IMR-90 (cell line): ENCODE measurements at regions not wholly inside any gene's neighbourhood (a gene's known extent, or its start where the extent isn't known, plus 50 kb on each side); places are given as distances from the start of the nearest gene placed in this dataset.

Experiments
- ATAC-seq: fragments of 200-7000 bp; cut with Tn5 transposase; 2 replicates; pipeline ENCODE4 v1.9.1; 2020; ENCODE audit warnings: low read depth, mild to moderate bottlenecking, moderate library complexity
- BruUV-seq: library from RNA; stranded (reverse); fragments of 400-500 nt; replicated peaks from 2 replicates; lab custom pipeline; 2021; lab: Mats Ljungman, UMichigan
- CTCF ChIA-PET: fragments of 300-600 bp; formaldehyde crosslinking; extraction: SDS; loops from one replicate; lab custom pipeline; 2021; ENCODE audit warnings: antibody characterized with exemption; lab: Yijun Ruan, JAX
- POLR2A ChIA-PET: fragments of 300-600 bp; sonication (Branson Sonifier 250); formaldehyde crosslinking; loops from one replicate; lab custom pipeline; 2022; ENCODE audit warnings: antibody characterized with exemption; ENCODE audit not compliant: unreplicated experiment; lab: Charles Lee
- DNase-seq: peaks from one replicate; pipeline ENCODE4 v3.0.0; 2013
- H2AFZ ChIP-seq: replicated peaks from 2 replicates; pipeline ENCODE3; 2013; ENCODE audit warnings: low read length, mild to moderate bottlenecking; ENCODE audit not compliant: poor library complexity
- H2AK5ac ChIP-seq: 2 replicates; pipeline ENCODE4 v1.6.1; 2013; ENCODE audit warnings: low read depth, low read length, inconsistent platforms
- H2AK9ac ChIP-seq: replicated peaks from 2 replicates; pipeline ENCODE3; 2013; ENCODE audit warnings: mild to moderate bottlenecking, low read depth, low read length, moderate library complexity; ENCODE audit not compliant: poor library complexity
- H2BK120ac ChIP-seq: 2 replicates; pipeline ENCODE4 v1.6.1; 2013; ENCODE audit warnings: low read depth, low read length, inconsistent platforms
- H2BK15ac ChIP-seq: 3 replicates; pipeline ENCODE4 v1.6.1; 2013; ENCODE audit warnings: low read depth, low read length, inconsistent platforms
- H2BK20ac ChIP-seq: 2 replicates; pipeline ENCODE4 v1.6.1; 2013; ENCODE audit warnings: low read depth, mild to moderate bottlenecking, inconsistent platforms, low read length, moderate library complexity
- H2BK5ac ChIP-seq: 2 replicates; pipeline ENCODE4 v1.6.1; 2013; ENCODE audit warnings: mild to moderate bottlenecking, low read depth, low read length, inconsistent platforms; ENCODE audit not compliant: poor library complexity, severe bottlenecking
- H3K14ac ChIP-seq: replicated peaks from 2 replicates; pipeline ENCODE4 v1.6.1; 2013; ENCODE audit warnings: low read depth, low read length, inconsistent platforms
- H3K18ac ChIP-seq: 2 replicates; pipeline ENCODE4 v1.6.1; 2013; ENCODE audit warnings: low read depth, low read length, control low read depth
- H3K23ac ChIP-seq: 2 replicates; pipeline ENCODE4 v1.6.1; 2013; ENCODE audit warnings: low read depth, low read length, inconsistent platforms
- H3K27ac ChIP-seq: 2 replicates; pipeline ENCODE4 v1.5.1; 2013; ENCODE audit warnings: mild to moderate bottlenecking, control low read depth, low read length; ENCODE audit not compliant: insufficient read depth
- H3K27me3 ChIP-seq: 2 replicates; pipeline ENCODE4 v1.6.1; 2013; ENCODE audit warnings: low read length; ENCODE audit not compliant: control insufficient read depth, insufficient read depth
- H3K36me3 ChIP-seq: 2 replicates; pipeline ENCODE4 v1.6.1; 2013; ENCODE audit warnings: low read length, mixed read lengths; ENCODE audit not compliant: control insufficient read depth, insufficient read depth
- H3K4ac ChIP-seq: 2 replicates; pipeline ENCODE4 v1.6.1; 2013; ENCODE audit warnings: low read depth, low read length, inconsistent platforms
- H3K4me1 ChIP-seq: 2 replicates; pipeline ENCODE4 v1.6.1; 2013; ENCODE audit warnings: low read length, mixed read lengths; ENCODE audit not compliant: control insufficient read depth, insufficient read depth
- H3K4me2 ChIP-seq: 2 replicates; pipeline ENCODE4 v1.6.1; 2013; ENCODE audit warnings: low read depth, mild to moderate bottlenecking, control low read depth, low read length, moderate library complexity
- H3K4me3 ChIP-seq: 2 replicates; pipeline ENCODE4 v1.5.1; 2013; ENCODE audit warnings: low read depth, mild to moderate bottlenecking, control low read depth, low read length, moderate library complexity; ENCODE audit not compliant: insufficient read depth
- H3K56ac ChIP-seq: 2 replicates; pipeline ENCODE4 v1.6.1; 2013; ENCODE audit warnings: low read length, inconsistent platforms; ENCODE audit not compliant: insufficient read depth; ENCODE audit errors: extremely low read depth
- H3K79me1 ChIP-seq, 2 experiments: 2 replicates each; pipeline ENCODE4 v1.6.1; 2013; ENCODE audit warnings: low read length in 2 of 2, inconsistent platforms in 1 of 2, low read depth in 1 of 2
- H3K9ac ChIP-seq: 2 replicates; pipeline ENCODE4 v1.6.1; 2013; ENCODE audit warnings: low read depth, low read length, control low read depth
- H3K9me1 ChIP-seq: 2 replicates; pipeline ENCODE4 v1.6.1; 2013; ENCODE audit warnings: low read length, inconsistent platforms; ENCODE audit not compliant: insufficient read depth
- H3K9me3 ChIP-seq: 2 replicates; pipeline ENCODE4 v1.6.1; 2013; ENCODE audit warnings: low read length; ENCODE audit not compliant: control insufficient read depth, insufficient read depth
- H4K20me1 ChIP-seq: 2 replicates; pipeline ENCODE4 v1.6.1; 2013; ENCODE audit warnings: low read length, inconsistent platforms; ENCODE audit not compliant: insufficient read depth
- H4K5ac ChIP-seq: 2 replicates; pipeline ENCODE4 v1.6.1; 2013; ENCODE audit warnings: mild to moderate bottlenecking, low read depth, low read length, control low read depth
- H4K8ac ChIP-seq, 2 experiments: 2 replicates each; pipeline ENCODE4 v1.6.1; 2013; ENCODE audit warnings: low read depth in 2 of 2, low read length in 2 of 2, control low read depth in 1 of 2, inconsistent platforms in 1 of 2
- H4K91ac ChIP-seq: 2 replicates; pipeline ENCODE4 v1.6.1; 2013; ENCODE audit warnings: low read depth, low read length, inconsistent platforms; ENCODE audit not compliant: insufficient read depth
- MAFK ChIP-seq: IDR thresholded peaks from 2 replicates; pipeline ENCODE4 v1.6.1; 2012; ENCODE audit warnings: low read depth, low read length, improper control_type of control experiment
- WGBS, 2 experiments: methylation state at CpG; one replicate each; pipeline versions ENCODE4 v1.1.5 to v1.1.7; 2013; ENCODE audit warnings: missing lambda C conversion rate in 2 of 2; ENCODE audit not compliant: insufficient read length in 1 of 2; ENCODE audit errors: extremely low coverage in 2 of 2; 5-methylcytosine and 5-hydroxymethylcytosine counted together
- dilution Hi-C: fragments of 300-500 bp; cut with HindIII; formaldehyde crosslinking; loops from one replicate; pipeline ENCODE4 v1.14.3; 2018; ENCODE audit warnings: low sequenced_read_pairs; ENCODE audit not compliant: unreplicated experiment
- in situ Hi-C: fragments of 300-500 bp; cut with MboI; formaldehyde crosslinking; loops from 3 replicates; pipeline ENCODE4 v1.14.3; 2019; ENCODE audit warnings: low sequenced_read_pairs, inconsistent platforms, mixed read lengths
- intact Hi-C: fragments of 100-400 bp; cut with micrococcal nuclease; formaldehyde crosslinking; loops from 2 replicates; pipeline ENCODE4 v1.10.0; 2022
- TF ChIP-seq, protein P1 (sequence below): fragments of 150-350 bp; IDR thresholded peaks from 2 replicates; pipeline ENCODE4 v1.6.1; 2017; ENCODE audit warnings: mild to moderate bottlenecking, antibody characterized with exemption, low read length, low read depth

DNA sequence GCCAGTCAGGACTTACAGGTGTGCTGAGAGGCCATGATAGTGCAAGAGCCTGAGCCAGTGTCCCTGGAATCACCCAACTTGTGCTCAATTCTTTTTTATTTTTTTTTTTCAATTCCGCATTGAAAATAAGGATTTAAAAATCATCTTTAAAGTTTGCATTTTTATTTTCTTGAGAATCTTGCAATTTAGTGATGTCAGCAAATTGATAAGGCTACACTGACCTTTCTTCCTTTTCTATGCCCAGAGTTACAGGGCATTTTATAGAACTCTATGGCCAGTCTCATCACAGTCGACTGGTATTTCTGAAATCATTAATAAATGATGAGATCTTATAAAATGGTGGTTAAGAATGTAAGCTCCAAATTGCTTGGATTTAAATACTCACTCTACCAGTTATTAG lies 63.3 kb upstream of the PRKD1 start:
- in situ Hi-C loops, result no loop called here
- no peak overlapping the region for H4K5ac ChIP-seq
- no CpG with 5 or more reads among the region's 2 CpGs for WGBS, 2 experiments
- H3K56ac ChIP-seq, result no peak overlapping the region
- no peak overlapping the region for H3K4ac ChIP-seq
- no peak overlapping the region for H4K8ac ChIP-seq
- H4K91ac ChIP-seq, result no peak overlapping the region
- no TSS peak for BruUV-seq
- H2AFZ ChIP-seq, result no peak overlapping the region
- H3K79me1 ChIP-seq, result no peaks in the 10 kb centered on the region
- H2BK15ac ChIP-seq, result no peak overlapping the region
- DNase-seq (no peak), ATAC-seq (no peak)
- no peaks in the 10 kb centered on the region for H4K20me1 ChIP-seq
- POLR2A ChIA-PET, result no interaction called here
- H3K4me2 ChIP-seq, result no peak overlapping the region
- H3K4me3 ChIP-seq, result no peak overlapping the region
- H2BK20ac ChIP-seq, result no peak overlapping the region
- H3K9me1 ChIP-seq, result no peaks in the 10 kb centered on the region
- no peak overlapping the region for H2BK120ac ChIP-seq
- intact Hi-C loops, result no loop called here
- H3K36me3 ChIP-seq, result no peaks in the 10 kb centered on the region
- no peak overlapping the region for H2AK5ac ChIP-seq
- dilution Hi-C loops, result no loop called here
- no peak overlapping the region for H3K9ac ChIP-seq
- TF ChIP-seq, protein P1, sequence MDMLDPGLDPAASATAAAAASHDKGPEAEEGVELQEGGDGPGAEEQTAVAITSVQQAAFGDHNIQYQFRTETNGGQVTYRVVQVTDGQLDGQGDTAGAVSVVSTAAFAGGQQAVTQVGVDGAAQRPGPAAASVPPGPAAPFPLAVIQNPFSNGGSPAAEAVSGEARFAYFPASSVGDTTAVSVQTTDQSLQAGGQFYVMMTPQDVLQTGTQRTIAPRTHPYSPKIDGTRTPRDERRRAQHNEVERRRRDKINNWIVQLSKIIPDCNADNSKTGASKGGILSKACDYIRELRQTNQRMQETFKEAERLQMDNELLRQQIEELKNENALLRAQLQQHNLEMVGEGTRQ, result no peak
- peak; percentile 83 for TF ChIP-seq MAFK
- H3K18ac ChIP-seq, result no peak overlapping the region
- no peak overlapping the region for H3K27ac ChIP-seq
- H3K14ac ChIP-seq, result no peak overlapping the region
- no peak overlapping the region for H2BK5ac ChIP-seq
- H2AK9ac ChIP-seq, result no peak overlapping the region
- H3K27me3 ChIP-seq, result no peaks in the 10 kb centered on the region
- no peaks in the 10 kb centered on the region for H3K9me3 ChIP-seq
- CTCF ChIA-PET, result no interaction called here
- H3K23ac ChIP-seq, result no peak overlapping the region
- H3K4me1 ChIP-seq, result no peaks in the 10 kb centered on the region
